ENCODE measurements at regions not wholly inside any gene's neighbourhood (a gene's known extent, or its start where the extent isn't known, plus 50 kb on each side); places are given as distances from the start of the nearest gene placed in this dataset.

- H3K27me3 ChIP-seq (ENCODE audit: control insufficient read depth in 2 of 2, insufficient read depth in 2 of 2, low read length in 2 of 2): no peaks in the 10 kb centered on the region
- H3K27ac ChIP-seq (ENCODE audit: low read depth in 2 of 2, low read length in 2 of 2): no peak overlapping the region
- no peak overlapping the region for H3K9ac ChIP-seq (ENCODE audit: low read depth in 1 of 2, low read length in 2 of 2)
- no peak overlapping the region for H3K4me3 ChIP-seq (ENCODE audit: low read length in 2 of 2)
- no peaks in the 10 kb centered on the region for H3K9me3 ChIP-seq (ENCODE audit: control insufficient read depth in 2 of 2, low read length in 2 of 2)
- H3K4me1 ChIP-seq (ENCODE audit: control insufficient read depth in 2 of 2, insufficient read depth in 2 of 2, low read length in 2 of 2): no peaks in the 10 kb centered on the region
- no peaks in the 10 kb centered on the region for H3K36me3 ChIP-seq (ENCODE audit: control insufficient read depth in 2 of 2, insufficient read depth in 2 of 2, low read length in 2 of 2)
Measured at GRCh38 chr13:83024232-83024631, 858.0 kb downstream of the SLITRK1 start.

DNA sequence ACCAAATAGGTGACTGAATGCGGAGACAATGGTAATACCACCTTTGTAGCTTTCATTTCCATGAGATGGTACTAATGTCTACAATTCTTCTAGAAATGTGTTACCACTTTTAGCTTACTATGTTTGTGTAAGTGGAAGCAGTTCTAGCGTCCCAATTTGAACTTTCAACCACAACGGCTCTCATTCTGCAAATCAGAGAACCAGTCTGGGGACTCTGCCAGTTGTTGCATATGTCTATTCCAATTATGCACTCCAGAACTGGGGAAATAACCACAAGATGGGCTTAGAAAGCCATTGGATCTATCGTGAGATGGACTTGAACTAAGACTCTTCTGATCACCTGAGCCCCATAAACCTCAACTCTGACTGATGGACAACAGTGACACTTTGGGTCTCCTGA lies 862.3 kb downstream of the SLITRK1 start:
- H3K27me3 ChIP-seq (ENCODE audit: control insufficient read depth in 2 of 2, insufficient read depth in 2 of 2, low read length in 2 of 2): no peaks in the 10 kb centered on the region
- H3K4me3 ChIP-seq (ENCODE audit: low read length in 2 of 2): no peak overlapping the region
- H3K9me3 ChIP-seq (ENCODE audit: control insufficient read depth in 2 of 2, low read length in 2 of 2): no peaks in the 10 kb centered on the region
- H3K4me1 ChIP-seq (ENCODE audit: control insufficient read depth in 2 of 2, insufficient read depth in 2 of 2, low read length in 2 of 2): no peaks in the 10 kb centered on the region
- no peak overlapping the region for H3K9ac ChIP-seq (ENCODE audit: low read depth in 1 of 2, low read length in 2 of 2)
- no peak overlapping the region for H3K27ac ChIP-seq (ENCODE audit: low read depth in 2 of 2, low read length in 2 of 2)
- no peaks in the 10 kb centered on the region for H3K36me3 ChIP-seq (ENCODE audit: control insufficient read depth in 2 of 2, insufficient read depth in 2 of 2, low read length in 2 of 2)

- Histone ChIP-seq H3K9ac (ENCODE audit: low read depth in 1 of 2, low read length in 2 of 2) (no peak overlapping the region), H3K4me1 (ENCODE audit: control insufficient read depth in 2 of 2, insufficient read depth in 2 of 2, low read length in 2 of 2) (no peaks in the 10 kb centered on the region), H3K36me3 (ENCODE audit: control insufficient read depth in 2 of 2, insufficient read depth in 2 of 2, low read length in 2 of 2) (no peaks in the 10 kb centered on the region), H3K27ac (ENCODE audit: low read depth in 2 of 2, low read length in 2 of 2) (no peak overlapping the region), H3K27me3 (ENCODE audit: control insufficient read depth in 2 of 2, insufficient read depth in 2 of 2, low read length in 2 of 2) (no peaks in the 10 kb centered on the region), H3K4me3 (ENCODE audit: low read length in 2 of 2) (no peak overlapping the region), H3K9me3 (ENCODE audit: control insufficient read depth in 2 of 2, low read length in 2 of 2) (no peaks in the 10 kb centered on the region)
Measured at GRCh38 chr13:83009987-83010386, 872.3 kb downstream of the SLITRK1 start.

DNA sequence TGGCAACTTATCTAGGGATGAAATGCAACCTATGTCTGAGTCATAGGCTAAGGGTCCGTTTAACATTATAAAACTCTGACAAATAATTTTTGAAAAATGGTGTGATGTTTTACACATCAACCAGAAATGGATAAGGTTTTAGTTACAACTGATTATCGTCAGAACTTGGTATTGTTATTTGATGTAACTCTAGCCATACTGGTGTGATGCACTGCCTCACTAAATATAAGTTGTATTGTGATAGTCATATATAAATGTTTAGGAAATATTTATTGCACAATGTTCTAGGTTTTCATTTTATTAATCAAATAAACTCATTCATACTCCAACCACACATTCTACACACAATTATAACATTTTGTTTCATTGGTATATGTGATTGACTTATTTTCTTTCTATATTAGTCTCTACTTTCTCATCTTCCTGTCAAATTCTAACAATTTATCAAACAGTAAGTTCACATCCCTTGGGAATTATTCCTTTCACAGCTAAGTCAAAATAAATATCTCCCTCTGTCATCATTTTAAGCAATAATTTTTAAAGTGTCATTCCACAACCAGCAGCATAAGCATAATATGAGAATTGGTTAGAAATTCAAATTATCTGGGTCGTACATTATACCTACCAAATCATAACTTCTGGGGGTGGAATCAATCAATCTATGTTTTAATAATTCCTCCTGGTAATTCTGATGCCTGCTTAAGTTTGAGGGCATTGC lies 873.9 kb downstream of the SLITRK1 start:
- H3K4me1 ChIP-seq (ENCODE audit: control insufficient read depth in 2 of 2, insufficient read depth in 2 of 2, low read length in 2 of 2): no peaks in the 10 kb centered on the region
- no peak overlapping the region for H3K27ac ChIP-seq (ENCODE audit: low read depth in 2 of 2, low read length in 2 of 2)
- no peak overlapping the region for H3K9ac ChIP-seq (ENCODE audit: low read depth in 1 of 2, low read length in 2 of 2)
- H3K4me3 ChIP-seq (ENCODE audit: low read length in 2 of 2): no peak overlapping the region
- no peaks in the 10 kb centered on the region for H3K27me3 ChIP-seq (ENCODE audit: control insufficient read depth in 2 of 2, insufficient read depth in 2 of 2, low read length in 2 of 2)
- no peaks in the 10 kb centered on the region for H3K36me3 ChIP-seq (ENCODE audit: control insufficient read depth in 2 of 2, insufficient read depth in 2 of 2, low read length in 2 of 2)
- H3K9me3 ChIP-seq (ENCODE audit: control insufficient read depth in 2 of 2, low read length in 2 of 2): no peaks in the 10 kb centered on the region

DNA sequence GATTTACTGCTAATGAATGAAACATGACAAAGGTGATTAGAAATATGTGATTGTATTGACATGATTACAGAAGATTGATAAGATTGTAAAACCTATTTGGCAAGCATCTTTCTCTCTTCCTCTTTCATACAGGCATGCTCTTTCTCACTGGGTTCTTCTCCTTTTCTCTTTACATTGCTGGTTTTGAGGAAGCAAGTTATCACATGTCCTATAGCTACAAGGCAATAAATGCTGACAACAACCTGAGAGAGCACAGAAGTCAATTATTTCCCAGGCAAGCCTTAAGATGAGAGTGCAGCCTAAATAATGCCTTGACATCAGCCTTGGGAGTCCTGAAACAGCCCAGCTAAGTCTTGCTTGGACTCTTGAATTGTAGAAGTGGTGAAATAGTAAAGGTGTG lies 875.0 kb downstream of the SLITRK1 start:
- H3K9me3 ChIP-seq (ENCODE audit: control insufficient read depth in 2 of 2, low read length in 2 of 2): no peaks in the 10 kb centered on the region
- no peaks in the 10 kb centered on the region for H3K4me1 ChIP-seq (ENCODE audit: control insufficient read depth in 2 of 2, insufficient read depth in 2 of 2, low read length in 2 of 2)
- no peaks in the 10 kb centered on the region for H3K36me3 ChIP-seq (ENCODE audit: control insufficient read depth in 2 of 2, insufficient read depth in 2 of 2, low read length in 2 of 2)
- no peak overlapping the region for H3K4me3 ChIP-seq (ENCODE audit: low read length in 2 of 2)
- H3K27ac ChIP-seq (ENCODE audit: low read depth in 2 of 2, low read length in 2 of 2): no peak overlapping the region
- no peaks in the 10 kb centered on the region for H3K27me3 ChIP-seq (ENCODE audit: control insufficient read depth in 2 of 2, insufficient read depth in 2 of 2, low read length in 2 of 2)
- no peak overlapping the region for H3K9ac ChIP-seq (ENCODE audit: low read depth in 1 of 2, low read length in 2 of 2)

- H3K36me3 ChIP-seq (ENCODE audit: control insufficient read depth in 2 of 2, insufficient read depth in 2 of 2, low read length in 2 of 2): no peaks in the 10 kb centered on the region
Measured at GRCh38 chr13:83003185-83003584, 879.1 kb downstream of the SLITRK1 start.

DNA sequence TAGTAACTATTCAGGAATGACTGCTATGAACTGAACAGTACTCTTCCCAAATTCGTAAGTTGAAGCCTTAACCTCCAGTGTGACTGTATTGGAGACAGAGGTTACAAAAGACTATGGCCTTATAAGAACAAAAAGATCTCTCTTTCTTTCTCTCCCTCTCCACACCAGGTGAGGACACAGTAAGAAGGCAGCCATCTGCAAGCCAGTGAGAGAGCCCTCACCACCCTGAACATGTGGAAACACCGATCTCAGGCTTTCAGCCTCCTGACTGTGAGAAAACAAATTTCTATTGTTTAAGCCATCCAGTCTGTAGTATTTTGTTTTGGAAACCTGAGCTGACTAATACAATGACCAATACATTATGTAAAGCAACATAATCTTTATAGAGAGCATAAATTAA lies 888.9 kb downstream of the SLITRK1 start:
- no peak overlapping the region for H3K27ac ChIP-seq (ENCODE audit: low read depth in 2 of 2, low read length in 2 of 2)
- peaks cover 0 to 3% of the 10 kb centered on the region in 2 donors for H3K9me3 ChIP-seq (ENCODE audit: control insufficient read depth in 2 of 2, low read length in 2 of 2)
- H3K36me3 ChIP-seq (ENCODE audit: control insufficient read depth in 2 of 2, insufficient read depth in 2 of 2, low read length in 2 of 2): no peaks in the 10 kb centered on the region
- H3K4me1 ChIP-seq (ENCODE audit: control insufficient read depth in 2 of 2, insufficient read depth in 2 of 2, low read length in 2 of 2): no peaks in the 10 kb centered on the region
- no peak overlapping the region for H3K9ac ChIP-seq (ENCODE audit: low read depth in 1 of 2, low read length in 2 of 2)
- H3K4me3 ChIP-seq (ENCODE audit: low read length in 2 of 2): no peak overlapping the region
- no peaks in the 10 kb centered on the region for H3K27me3 ChIP-seq (ENCODE audit: control insufficient read depth in 2 of 2, insufficient read depth in 2 of 2, low read length in 2 of 2)

More at GRCh38 chr13:83003185-83003584, 879.1 kb downstream of the SLITRK1 start:
- no peak overlapping the region for H3K27ac ChIP-seq (ENCODE audit: low read depth in 2 of 2, low read length in 2 of 2)
- no peaks in the 10 kb centered on the region for H3K9me3 ChIP-seq (ENCODE audit: control insufficient read depth in 2 of 2, low read length in 2 of 2)
- H3K4me1 ChIP-seq (ENCODE audit: control insufficient read depth in 2 of 2, insufficient read depth in 2 of 2, low read length in 2 of 2): no peaks in the 10 kb centered on the region
- no peaks in the 10 kb centered on the region for H3K27me3 ChIP-seq (ENCODE audit: control insufficient read depth in 2 of 2, insufficient read depth in 2 of 2, low read length in 2 of 2)
- H3K4me3 ChIP-seq (ENCODE audit: low read length in 2 of 2): no peak overlapping the region
- H3K9ac ChIP-seq (ENCODE audit: low read depth in 1 of 2, low read length in 2 of 2): no peak overlapping the region

- no peaks in the 10 kb centered on the region for H3K27me3 ChIP-seq (ENCODE audit: control insufficient read depth in 2 of 2, insufficient read depth in 2 of 2, low read length in 2 of 2)
- H3K9ac ChIP-seq (ENCODE audit: low read depth in 1 of 2, low read length in 2 of 2): no peak overlapping the region
- no peak overlapping the region for H3K27ac ChIP-seq (ENCODE audit: low read depth in 2 of 2, low read length in 2 of 2)
- no peak overlapping the region for H3K4me3 ChIP-seq (ENCODE audit: low read length in 2 of 2)
- no peaks in the 10 kb centered on the region for H3K36me3 ChIP-seq (ENCODE audit: control insufficient read depth in 2 of 2, insufficient read depth in 2 of 2, low read length in 2 of 2)
- no peaks in the 10 kb centered on the region for H3K9me3 ChIP-seq (ENCODE audit: control insufficient read depth in 2 of 2, low read length in 2 of 2)
- H3K4me1 ChIP-seq (ENCODE audit: control insufficient read depth in 2 of 2, insufficient read depth in 2 of 2, low read length in 2 of 2): no peaks in the 10 kb centered on the region
Measured at GRCh38 chr13:82976499-82976898, 905.8 kb downstream of the SLITRK1 start.

- Histone ChIP-seq H3K27me3 (ENCODE audit: control insufficient read depth in 2 of 2, insufficient read depth in 2 of 2, low read length in 2 of 2) (no peaks in the 10 kb centered on the region), H3K27ac (ENCODE audit: low read depth in 2 of 2, low read length in 2 of 2) (no peak overlapping the region), H3K9ac (ENCODE audit: low read depth in 1 of 2, low read length in 2 of 2) (no peak overlapping the region), H3K4me1 (ENCODE audit: control insufficient read depth in 2 of 2, insufficient read depth in 2 of 2, low read length in 2 of 2) (no peaks in the 10 kb centered on the region), H3K36me3 (ENCODE audit: control insufficient read depth in 2 of 2, insufficient read depth in 2 of 2, low read length in 2 of 2) (no peaks in the 10 kb centered on the region), H3K4me3 (ENCODE audit: low read length in 2 of 2) (no peak overlapping the region), H3K9me3 (ENCODE audit: control insufficient read depth in 2 of 2, low read length in 2 of 2) (no peaks in the 10 kb centered on the region)
Measured at GRCh38 chr13:82963226-82964099, 918.8 kb downstream of the SLITRK1 start.

DNA sequence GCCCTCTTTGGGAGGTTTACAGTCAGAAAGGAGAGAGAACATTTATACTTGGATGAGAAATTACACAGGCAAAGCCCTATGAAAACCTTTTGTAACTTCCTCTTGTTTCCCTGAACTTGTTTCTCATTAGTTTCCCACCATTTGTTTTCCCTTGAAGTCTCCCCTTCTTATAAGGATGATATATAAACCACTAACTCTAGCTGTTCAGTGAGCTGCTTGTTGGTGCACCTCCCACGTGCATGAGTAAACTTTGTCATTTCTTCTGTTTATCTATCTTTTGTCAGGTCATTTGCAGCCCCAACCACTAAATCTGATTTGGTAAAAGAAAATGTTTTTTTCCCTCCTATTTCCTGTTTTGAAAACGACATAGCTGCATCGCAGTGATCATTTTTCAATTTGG lies 919.9 kb downstream of the SLITRK1 start:
- no peaks in the 10 kb centered on the region for H3K36me3 ChIP-seq (ENCODE audit: control insufficient read depth in 2 of 2, insufficient read depth in 2 of 2, low read length in 2 of 2)
- H3K27ac ChIP-seq (ENCODE audit: low read depth in 2 of 2, low read length in 2 of 2): no peak overlapping the region
- no peaks in the 10 kb centered on the region for H3K4me1 ChIP-seq (ENCODE audit: control insufficient read depth in 2 of 2, insufficient read depth in 2 of 2, low read length in 2 of 2)
- no peak overlapping the region for H3K9ac ChIP-seq (ENCODE audit: low read depth in 1 of 2, low read length in 2 of 2)
- no peaks in the 10 kb centered on the region for H3K9me3 ChIP-seq (ENCODE audit: control insufficient read depth in 2 of 2, low read length in 2 of 2)
- no peak overlapping the region for H3K4me3 ChIP-seq (ENCODE audit: low read length in 2 of 2)
- no peaks in the 10 kb centered on the region for H3K27me3 ChIP-seq (ENCODE audit: control insufficient read depth in 2 of 2, insufficient read depth in 2 of 2, low read length in 2 of 2)

Measured in mucosa of rectum (tissue), 2 donors.